DLD1 (cell line): ENCODE measurements at regions not wholly inside any gene's neighbourhood (a gene's known extent, or its start where the extent isn't known, plus 50 kb on each side); places are given as distances from the start of the nearest gene placed in this dataset.

Experiments
- in situ Hi-C: cut with HindIII; loops from 2 replicates; pipeline ENCODE4 v1.10.0; 2017; ENCODE audit warnings: low sequenced_read_pairs

GRCh38 chr2:125456693-125457363 is 1199.1 kb upstream of the GYPC start:
- in situ Hi-C loops = no loop called here

GRCh38 chr2:125471963-125472362 is 1184.0 kb upstream of the GYPC start:
- in situ Hi-C loops = no loop called here

GRCh38 chr2:125479143-125479636 is 1176.8 kb upstream of the GYPC start:
- in situ Hi-C loops = no loop called here

- in situ Hi-C loops = no loop called here
These were observed 1165.7 kb upstream of the GYPC start for GRCh38 chr2:125490308-125490707.

- in situ Hi-C loops = no loop called here
These were observed 1164.3 kb upstream of the GYPC start for GRCh38 chr2:125491663-125492062.

- in situ Hi-C loops = no loop called here
These were observed 1143.6 kb upstream of the GYPC start for GRCh38 chr2:125512313-125512712.

GRCh38 chr2:125516496-125517109 is 1139.4 kb upstream of the GYPC start:
- in situ Hi-C loops = no loop called here

- in situ Hi-C loops = no loop called here
These were observed 1129.9 kb upstream of the GYPC start for GRCh38 chr2:125526093-125526492.

GRCh38 chr2:125535089-125535488 is 1120.9 kb upstream of the GYPC start:
- in situ Hi-C loops = no loop called here

GRCh38 chr2:125543968-125544514 is 1111.9 kb upstream of the GYPC start:
- in situ Hi-C loops = no loop called here

GRCh38 chr2:125553768-125554167 is 1102.2 kb upstream of the GYPC start:
- in situ Hi-C loops = loop anchor here (25.0 kb wide), 1 partner anchor 366 kb away; no protein-coding TSS in a partner anchor

GRCh38 chr2:125554956-125555355 is 1101.0 kb upstream of the GYPC start:
- in situ Hi-C loops = loop anchor here (25.0 kb wide), 1 partner anchor 368 kb away; no protein-coding TSS in a partner anchor

GRCh38 chr2:125559186-125559585 is 1096.8 kb upstream of the GYPC start:
- in situ Hi-C loops = loop anchor here (25.0 kb wide), 1 partner anchor 372 kb away; no protein-coding TSS in a partner anchor

- in situ Hi-C loops = loop anchor here (25.0 kb wide), 1 partner anchor 374 kb away; no protein-coding TSS in a partner anchor
These were observed 1095.1 kb upstream of the GYPC start for GRCh38 chr2:125560855-125561254.

GRCh38 chr2:125561302-125561701 is 1094.7 kb upstream of the GYPC start:
- in situ Hi-C loops = loop anchor here (25.0 kb wide), 1 partner anchor 374 kb away; no protein-coding TSS in a partner anchor

GRCh38 chr2:125562924-125563323 is 1093.0 kb upstream of the GYPC start:
- in situ Hi-C loops = loop anchor here (25.0 kb wide), 1 partner anchor 376 kb away; no protein-coding TSS in a partner anchor

GRCh38 chr2:125564471-125564870 is 1091.5 kb upstream of the GYPC start:
- in situ Hi-C loops = loop anchor here (25.0 kb wide), 1 partner anchor 377 kb away; no protein-coding TSS in a partner anchor

- in situ Hi-C loops = loop anchor here (25.0 kb wide), 1 partner anchor 379 kb away; no protein-coding TSS in a partner anchor
These were observed 1089.5 kb upstream of the GYPC start for GRCh38 chr2:125566422-125566821.

- in situ Hi-C loops = loop anchor here (25.0 kb wide), 1 partner anchor 380 kb away; no protein-coding TSS in a partner anchor
These were observed 1088.9 kb upstream of the GYPC start for GRCh38 chr2:125567100-125567499.

- in situ Hi-C loops = loop anchor here (25.0 kb wide), 1 partner anchor 385 kb away; no protein-coding TSS in a partner anchor
These were observed 1083.3 kb upstream of the GYPC start for GRCh38 chr2:125572660-125573059.

GRCh38 chr2:125573432-125573831 is 1082.5 kb upstream of the GYPC start:
- in situ Hi-C loops = loop anchor here (25.0 kb wide), 1 partner anchor 386 kb away; no protein-coding TSS in a partner anchor
